GM12873 (cell line): ENCODE measurements at regions not wholly inside any gene's neighbourhood (a gene's known extent, or its start where the extent isn't known, plus 50 kb on each side); places are given as distances from the start of the nearest gene placed in this dataset.
A peak's percentile ranks its signal among the peaks of the same experiment; 100 is the strongest.

ENCODE experiments used
- TF ChIP-seq, protein P1 (sequence below): IDR thresholded peaks from 2 replicates; pipeline ENCODE4 v1.5.1; 2012; ENCODE audit warnings: low read depth, mild to moderate bottlenecking, moderate library complexity, low read length, control low read depth; ENCODE audit not compliant: insufficient read depth; ENCODE audit errors: missing control alignments

DNA sequence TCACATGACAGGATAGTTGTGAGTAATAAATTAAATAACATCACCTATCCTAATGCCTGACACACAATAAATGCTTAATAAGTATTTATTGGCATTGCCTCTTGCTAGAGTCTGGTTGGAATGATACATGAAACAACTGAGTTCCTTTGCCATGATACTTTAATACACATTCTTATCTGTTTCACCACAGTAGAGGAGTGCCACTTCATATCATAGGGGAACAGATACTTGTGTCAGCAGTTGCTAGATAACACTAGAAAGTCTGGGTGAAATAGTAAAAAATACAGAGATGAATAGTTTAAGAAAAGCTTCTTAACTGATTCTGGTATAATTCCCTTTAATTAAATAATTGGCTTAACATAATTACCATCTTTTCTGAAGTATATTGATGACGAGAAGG is 380.0 kb upstream of the GOLIM4 start:
- TF ChIP-seq, protein P1, sequence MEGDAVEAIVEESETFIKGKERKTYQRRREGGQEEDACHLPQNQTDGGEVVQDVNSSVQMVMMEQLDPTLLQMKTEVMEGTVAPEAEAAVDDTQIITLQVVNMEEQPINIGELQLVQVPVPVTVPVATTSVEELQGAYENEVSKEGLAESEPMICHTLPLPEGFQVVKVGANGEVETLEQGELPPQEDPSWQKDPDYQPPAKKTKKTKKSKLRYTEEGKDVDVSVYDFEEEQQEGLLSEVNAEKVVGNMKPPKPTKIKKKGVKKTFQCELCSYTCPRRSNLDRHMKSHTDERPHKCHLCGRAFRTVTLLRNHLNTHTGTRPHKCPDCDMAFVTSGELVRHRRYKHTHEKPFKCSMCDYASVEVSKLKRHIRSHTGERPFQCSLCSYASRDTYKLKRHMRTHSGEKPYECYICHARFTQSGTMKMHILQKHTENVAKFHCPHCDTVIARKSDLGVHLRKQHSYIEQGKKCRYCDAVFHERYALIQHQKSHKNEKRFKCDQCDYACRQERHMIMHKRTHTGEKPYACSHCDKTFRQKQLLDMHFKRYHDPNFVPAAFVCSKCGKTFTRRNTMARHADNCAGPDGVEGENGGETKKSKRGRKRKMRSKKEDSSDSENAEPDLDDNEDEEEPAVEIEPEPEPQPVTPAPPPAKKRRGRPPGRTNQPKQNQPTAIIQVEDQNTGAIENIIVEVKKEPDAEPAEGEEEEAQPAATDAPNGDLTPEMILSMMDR, result no peak

DNA sequence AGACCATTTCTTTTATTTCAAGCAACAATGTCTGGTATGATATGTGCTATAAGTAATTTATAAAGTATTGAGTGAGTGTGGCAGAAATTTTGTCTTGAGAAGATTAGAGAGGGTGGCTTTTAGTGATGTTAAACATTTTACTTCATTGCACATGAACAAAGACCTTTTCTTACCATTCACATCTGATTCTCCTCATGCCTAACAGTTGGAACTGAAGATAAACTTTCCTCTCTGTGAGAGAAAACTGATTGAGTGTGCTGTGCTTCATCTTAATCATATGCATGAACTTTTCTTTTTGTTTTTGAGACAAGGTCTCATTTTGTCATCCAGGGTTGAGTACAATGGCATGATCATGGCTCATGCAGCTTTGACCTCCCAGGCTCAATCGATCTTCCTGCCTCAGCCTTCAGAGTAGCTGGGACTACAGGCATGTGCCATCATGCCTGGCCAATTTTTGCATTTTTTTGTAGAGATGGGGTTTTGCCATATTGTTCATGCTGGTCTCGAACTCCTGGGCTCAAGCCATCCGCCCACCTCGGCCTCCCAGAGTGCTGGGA is 377.7 kb upstream of the GOLIM4 start:
- TF ChIP-seq, protein P1, result no peak

DNA sequence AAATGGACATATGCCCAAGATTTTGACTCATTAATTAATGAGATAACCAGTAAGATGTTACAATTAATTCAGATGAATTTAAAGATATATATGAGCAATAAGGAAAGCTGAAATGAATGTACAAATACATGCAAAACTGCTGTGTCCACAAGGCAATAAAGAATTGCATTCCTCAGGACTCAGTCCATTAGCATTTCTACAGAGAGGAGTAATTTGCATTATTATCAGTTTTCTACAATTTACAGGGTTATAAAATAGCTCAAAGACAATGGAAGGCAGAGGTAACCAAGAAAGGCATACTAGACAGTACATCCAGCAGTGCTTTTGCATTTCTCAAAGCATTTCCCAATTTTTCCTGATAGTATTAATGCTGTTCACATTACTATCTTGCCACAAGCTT is 377.1 kb upstream of the GOLIM4 start:
- TF ChIP-seq, protein P1, result no peak

DNA sequence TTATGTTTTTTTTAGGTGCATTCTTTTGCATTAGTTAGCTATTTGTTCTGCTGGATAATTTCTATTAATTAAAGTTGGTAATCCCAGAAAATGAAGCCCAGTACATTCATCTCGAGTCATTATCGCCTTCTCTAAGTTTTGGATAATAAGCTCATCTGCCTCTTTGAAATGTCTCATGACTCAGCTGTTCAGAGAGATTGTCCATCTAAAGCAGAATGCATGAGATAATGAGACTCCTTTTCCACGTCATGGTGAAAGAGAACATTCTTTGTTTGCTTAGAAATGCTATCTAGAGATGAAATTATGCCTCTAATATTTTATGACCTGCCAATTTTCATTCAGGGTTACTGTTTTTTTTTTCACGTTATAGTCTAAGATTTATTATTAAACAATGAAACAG is 374.7 kb upstream of the GOLIM4 start:
- TF ChIP-seq, protein P1, result no peak

DNA sequence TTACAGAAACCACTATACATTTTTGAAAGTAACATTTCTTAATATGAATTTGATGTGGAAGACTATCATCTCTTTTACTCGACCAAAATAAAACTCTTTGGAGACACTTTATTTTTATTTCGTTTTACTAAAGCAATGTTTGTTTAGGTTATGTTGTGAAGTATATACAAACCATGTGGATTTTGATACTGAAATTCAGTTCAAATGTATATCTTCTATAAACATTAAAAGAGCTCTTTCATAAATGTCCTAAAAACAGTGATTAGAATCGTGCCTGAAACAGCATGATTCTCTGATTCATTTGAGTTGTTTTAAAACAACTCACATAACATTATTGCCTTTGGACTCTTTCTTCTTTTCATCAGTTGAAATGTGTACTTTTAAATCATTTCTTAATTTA is 373.7 kb upstream of the GOLIM4 start:
- TF ChIP-seq, protein P1, result no peak

DNA sequence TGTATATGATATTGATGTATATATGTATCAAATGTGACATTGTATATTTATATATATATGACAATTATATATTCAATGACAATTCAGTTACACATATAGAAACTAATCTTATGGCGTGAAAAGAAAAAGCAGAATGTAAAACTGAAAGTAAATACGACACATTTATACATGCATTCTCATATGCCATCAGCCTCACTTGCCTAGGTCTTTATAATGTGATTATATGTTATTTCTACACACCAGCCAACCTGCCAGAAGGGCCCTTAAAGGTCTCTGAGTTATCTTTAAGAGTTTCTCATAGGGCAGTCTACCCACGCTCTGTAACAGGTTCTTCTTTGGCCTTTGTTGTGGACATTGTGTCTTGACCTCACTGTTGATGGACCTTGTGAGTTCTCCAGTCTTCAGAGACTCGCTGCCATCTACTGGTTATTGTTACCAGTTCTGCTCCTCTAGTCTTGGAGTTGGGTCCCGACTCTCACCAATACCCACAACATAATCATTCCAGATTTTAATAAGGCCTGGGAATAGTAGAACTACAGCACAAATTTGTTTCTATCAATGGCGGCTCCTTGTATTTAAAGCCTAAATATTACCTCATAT is 371.5 kb upstream of the GOLIM4 start:
- TF ChIP-seq, protein P1, result peak; percentile 60

DNA sequence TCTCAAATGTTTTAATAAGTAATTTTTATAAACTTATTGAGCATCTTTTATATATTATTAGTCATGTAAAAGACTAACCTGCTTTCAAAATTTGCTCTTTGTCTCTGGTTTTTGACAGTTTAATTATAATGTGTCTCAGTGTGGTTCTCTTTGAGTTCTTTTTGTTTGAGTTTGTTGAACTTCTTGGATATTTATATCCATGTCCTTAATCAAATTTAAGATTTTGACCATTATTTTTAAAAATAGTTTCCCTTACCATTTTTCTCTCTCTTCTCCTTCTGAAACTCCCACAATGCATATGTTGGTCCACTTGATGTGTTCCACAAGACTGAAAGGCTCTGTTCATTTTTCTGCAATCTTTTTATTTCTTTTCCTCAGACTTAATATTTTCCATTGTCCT is 366.1 kb upstream of the GOLIM4 start:
- TF ChIP-seq, protein P1, result no peak
